ENCODE measurements at regions not wholly inside any gene's neighbourhood (a gene's known extent, or its start where the extent isn't known, plus 50 kb on each side); places are given as distances from the start of the nearest gene placed in this dataset.

GRCh38 chr21:39048574-39048973 is 134.7 kb downstream of the PSMG1 start:
- TF ChIP-seq CTCF (IDR thresholded peaks at IDR 0.05 in 2 of 3, conservative IDR thresholded peaks at IDR 0.05 in 1 of 3; ENCODE audit: control insufficient read depth in 2 of 3, extremely low read depth in 1 of 3, insufficient read depth in 1 of 3, low read depth in 3 of 3, low read length in 3 of 3) (no peak), ATF3 (IDR thresholded peaks at IDR 0.05; ENCODE audit: borderline replicate concordance, extremely low read depth, low read depth, low read length) (no peak), CEBPB (IDR thresholded peaks at IDR 0.05; ENCODE audit: borderline replicate concordance in 1 of 2, low read depth in 2 of 2, low read length in 2 of 2) (no peak), TAF1 (IDR thresholded peaks at IDR 0.05; ENCODE audit: borderline replicate concordance, low read depth, low read length) (no peak), KDM1A (IDR thresholded peaks at IDR 0.05; ENCODE audit: borderline replicate concordance) (no peak), NRF1 (conservative IDR thresholded peaks at IDR 0.05; ENCODE audit: low read depth, low read length) (no peak), KLF5 (IDR thresholded peaks at IDR 0.05; ENCODE audit: partially characterized antibody) (no peak), POLR2A (IDR thresholded peaks at IDR 0.05; ENCODE audit: low read depth, low read length) (no peak), SIX5 (IDR thresholded peaks at IDR 0.05; ENCODE audit: low read depth, low read length, severe bottlenecking) (no peak), POLR2AphosphoS5 (IDR thresholded peaks at IDR 0.05; ENCODE audit: low read length) (no peak), RAD21 (IDR thresholded peaks at IDR 0.05; ENCODE audit: insufficient read depth, low read depth, low read length) (no peak), JUNB (IDR thresholded peaks at IDR 0.05) (no peak)

Data from GM12878 (cell line).